ENCODE measurements at regions not wholly inside any gene's neighbourhood (a gene's known extent, or its start where the extent isn't known, plus 50 kb on each side); places are given as distances from the start of the nearest gene placed in this dataset.
"Not testable (repeated sequence)": the region's sequence is repeated elsewhere in the genome, so short reads cannot be mapped to it uniquely, and the experiment has no call there.

DNA sequence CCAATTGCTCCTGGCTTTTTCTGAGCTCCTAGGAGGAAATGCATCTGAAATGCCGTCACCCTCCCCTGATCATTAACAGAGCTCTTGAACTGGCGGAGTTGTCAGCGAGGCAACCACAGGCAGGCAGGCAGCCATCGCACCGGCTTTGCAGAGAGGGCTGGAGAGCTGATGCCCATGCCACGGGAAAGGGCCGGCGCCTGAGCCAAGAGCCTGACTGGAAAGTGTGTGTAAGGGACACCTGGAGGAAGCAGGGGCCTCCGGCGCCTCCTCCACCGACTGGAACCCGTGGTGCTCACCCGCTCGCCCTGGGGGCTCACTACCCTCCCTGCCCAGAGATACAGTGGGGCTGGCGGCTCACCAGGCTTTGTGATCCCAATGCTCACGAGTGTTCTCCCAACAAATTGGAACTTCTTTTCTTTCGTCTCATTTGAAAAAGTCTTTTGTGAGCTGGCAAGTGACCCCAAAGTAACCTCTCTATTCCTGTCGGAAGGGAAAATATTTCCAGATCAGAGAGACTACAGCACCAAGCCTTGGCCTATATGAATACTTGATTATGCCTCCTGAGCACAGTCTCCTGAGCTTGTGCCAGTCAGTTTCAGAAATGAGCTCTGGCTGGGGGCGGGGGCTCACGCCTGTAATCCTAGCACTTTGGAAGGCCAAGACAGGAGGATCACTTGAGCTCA is 97.7 kb upstream of the SLC25A33 start:
- DNase-seq (ENCODE audit: low read depth): no peak

DNA sequence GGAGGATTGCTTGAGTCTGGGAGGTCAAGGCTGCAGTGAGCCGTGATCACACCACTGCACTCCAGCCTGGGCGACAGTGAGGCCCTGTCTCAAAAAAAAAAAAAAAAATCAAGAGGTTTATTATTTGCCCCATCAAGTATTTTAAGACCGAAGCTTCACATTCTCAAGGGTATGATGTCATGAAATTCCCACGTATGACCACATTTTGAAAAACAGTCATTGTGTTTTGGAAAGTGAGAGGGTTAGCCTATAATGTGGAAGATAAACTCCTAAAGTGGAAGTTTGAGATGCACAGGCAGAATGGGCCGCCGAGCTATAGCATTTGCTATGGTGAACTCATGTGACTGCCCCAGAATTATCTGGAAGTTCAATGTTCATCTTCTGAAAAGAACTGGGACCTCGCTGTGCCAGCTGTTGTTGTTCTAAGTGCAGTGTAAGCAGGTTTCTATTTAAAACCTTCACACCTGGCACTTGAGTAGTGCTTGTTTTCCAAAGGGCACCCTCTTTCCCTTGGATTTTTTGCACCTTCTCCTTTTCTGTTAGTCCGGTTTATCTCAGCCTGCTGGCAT is 96.9 kb upstream of the SLC25A33 start:
- no peak for DNase-seq (ENCODE audit: low read depth)

DNA sequence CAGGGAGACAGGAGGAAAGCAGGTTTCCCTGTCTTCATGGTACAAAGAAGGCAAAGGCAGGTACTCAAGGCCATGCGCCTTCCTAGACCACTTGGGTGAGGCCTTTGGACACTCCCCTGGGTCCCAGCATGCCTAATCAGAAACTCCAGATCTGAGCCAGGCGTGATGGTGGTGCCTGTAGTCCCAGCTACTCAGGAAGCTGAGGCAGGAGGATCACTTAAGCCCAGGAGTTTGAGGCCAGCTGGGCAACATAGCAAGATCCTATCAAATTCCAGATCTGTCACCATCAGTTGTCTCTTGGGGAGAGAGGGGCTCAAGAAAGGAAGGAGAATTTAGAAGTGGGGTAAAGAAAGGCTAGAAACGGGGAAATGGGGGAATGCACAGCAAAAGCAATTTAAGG is 96.3 kb upstream of the SLC25A33 start:
- no peak for DNase-seq (ENCODE audit: low read depth)

- no peak for DNase-seq (ENCODE audit: low read depth)
These were observed 95.3 kb upstream of the SLC25A33 start for GRCh38 chr1:9443913-9444445.

DNA sequence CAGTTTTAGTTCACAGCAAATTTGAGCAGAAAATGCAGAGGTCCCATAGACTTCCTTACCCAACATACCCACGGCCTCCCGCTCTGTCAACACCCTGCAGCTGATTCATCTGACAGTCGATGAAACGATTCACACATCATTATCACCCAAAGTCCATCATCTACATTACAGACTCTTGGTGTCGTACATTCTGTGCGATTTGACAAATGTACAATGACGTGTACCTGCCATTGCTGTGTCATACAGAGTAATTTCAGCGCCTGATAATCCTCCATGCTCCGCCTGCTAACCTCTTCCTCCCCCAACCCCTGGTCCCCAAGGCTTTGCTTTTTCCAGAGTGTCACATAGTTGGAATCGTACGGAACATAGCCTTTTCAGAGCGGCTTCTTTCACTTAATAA is 94.7 kb upstream of the SLC25A33 start:
- no peak for DNase-seq (ENCODE audit: low read depth)

GRCh38 chr1:9445081-9445480 is 94.2 kb upstream of the SLC25A33 start:
- DNase-seq (ENCODE audit: low read depth): not testable (repeated sequence)

DNA sequence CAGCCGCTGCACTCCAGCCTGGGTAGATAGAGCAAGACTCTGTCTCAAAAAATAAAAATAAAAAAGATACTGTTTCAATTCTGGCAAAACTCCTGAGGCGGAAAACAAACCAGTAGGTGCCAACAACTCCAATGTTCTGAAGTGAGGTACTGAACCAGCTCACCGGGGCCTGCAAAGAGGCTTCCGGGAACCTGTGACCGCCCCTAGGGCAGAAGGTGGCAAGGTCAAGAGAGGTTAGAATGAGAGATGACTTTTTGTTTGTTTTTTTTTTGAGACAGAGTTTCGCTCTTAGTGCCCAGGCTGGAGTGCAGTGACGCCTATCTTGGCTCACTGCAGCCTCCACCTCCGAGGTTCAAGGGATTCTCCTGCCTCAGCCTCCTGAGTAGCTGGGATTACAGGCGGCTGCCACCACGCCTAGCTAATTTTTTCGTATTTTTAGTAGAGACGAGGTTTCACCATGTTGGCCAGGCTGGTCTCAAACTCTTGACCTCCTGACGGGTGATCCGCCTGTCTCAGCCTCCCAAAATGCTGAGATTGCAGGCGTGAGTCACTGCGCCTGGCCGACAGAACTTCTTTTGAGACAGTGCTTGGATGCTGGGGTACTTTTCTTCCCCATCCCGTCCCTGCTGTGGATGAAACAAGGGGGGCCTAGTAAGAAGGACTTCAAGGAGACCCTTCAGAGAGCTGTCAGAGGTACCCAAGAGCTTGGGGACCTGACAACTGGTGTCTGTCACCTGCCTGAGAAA is 91.9 kb upstream of the SLC25A33 start:
- DNase-seq (ENCODE audit: low read depth): no peak

DNA sequence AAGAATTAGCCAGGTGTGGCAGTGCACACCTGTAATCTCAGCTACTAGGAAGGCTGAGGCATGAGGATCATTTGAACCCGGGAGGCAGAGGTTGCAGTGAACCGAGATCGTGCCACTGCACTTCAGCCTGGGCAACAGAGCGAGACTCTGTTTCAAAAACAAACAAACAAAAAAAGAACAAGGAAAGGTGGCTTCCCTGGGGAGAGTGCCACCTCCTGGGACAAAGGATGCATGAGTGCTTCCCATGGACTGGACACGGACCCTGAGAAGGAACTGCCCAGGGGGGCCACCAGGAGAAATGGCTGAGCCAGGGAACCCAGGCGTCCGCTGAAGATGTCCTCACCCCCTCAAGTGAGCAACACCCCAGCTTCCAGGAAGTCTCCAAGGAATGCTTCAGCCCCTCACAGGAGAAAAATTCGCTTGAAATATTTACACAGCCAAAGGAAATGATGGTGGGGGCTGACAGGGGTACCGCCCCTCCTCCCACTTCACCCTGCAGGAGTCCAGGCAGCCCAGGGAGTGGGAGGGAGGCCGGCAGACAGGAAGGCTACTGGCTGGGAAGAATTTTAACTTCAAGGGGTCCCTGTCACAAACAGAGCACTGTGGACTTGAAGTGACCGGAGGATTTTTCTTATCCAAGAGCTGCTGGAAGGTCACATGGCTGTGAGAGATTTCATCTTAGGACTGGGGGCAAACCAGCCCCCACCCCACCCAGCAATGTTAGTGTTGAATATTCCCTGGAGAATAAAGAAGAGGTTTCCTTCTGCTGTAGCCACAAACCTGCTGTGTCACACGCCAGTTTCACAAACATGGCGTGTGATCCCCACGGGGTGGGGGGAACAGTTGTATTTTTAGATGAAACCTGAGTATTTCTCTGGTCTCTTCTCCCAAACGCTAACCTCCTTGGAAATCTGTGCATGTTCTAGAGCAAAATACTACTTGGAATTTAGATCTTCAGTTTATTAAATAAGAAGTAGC is 90.8 kb upstream of the SLC25A33 start:
- DNase-seq (ENCODE audit: low read depth): no peak

DNA sequence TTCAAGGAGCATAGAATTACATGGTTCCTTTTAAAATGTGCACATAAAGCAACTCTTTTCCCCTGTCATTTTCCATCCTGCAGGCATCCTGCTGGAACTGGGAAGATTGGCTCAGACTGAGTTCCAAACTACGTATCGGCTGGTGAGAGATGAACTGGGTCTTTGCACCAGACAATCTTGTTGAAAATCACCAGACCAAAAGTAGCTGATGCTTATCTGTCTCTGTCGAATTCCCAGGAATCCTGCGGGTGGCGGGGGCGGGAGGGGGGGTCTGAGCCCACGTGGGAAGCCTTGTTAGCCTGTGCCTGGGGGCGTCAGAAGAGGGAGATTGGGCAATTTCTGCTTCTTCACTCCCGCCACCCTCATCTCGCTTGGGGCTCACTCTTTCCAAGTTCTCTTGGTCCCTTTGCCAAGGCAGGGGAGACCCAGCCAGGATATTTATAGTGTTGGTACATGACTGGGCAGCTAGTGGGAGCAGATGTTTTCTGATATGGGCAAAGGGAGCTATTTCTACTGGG is 90.1 kb upstream of the SLC25A33 start:
- no peak for DNase-seq (ENCODE audit: low read depth)

- no peak for DNase-seq (ENCODE audit: low read depth)
These were observed 89.1 kb upstream of the SLC25A33 start for GRCh38 chr1:9449976-9450696.

DNA sequence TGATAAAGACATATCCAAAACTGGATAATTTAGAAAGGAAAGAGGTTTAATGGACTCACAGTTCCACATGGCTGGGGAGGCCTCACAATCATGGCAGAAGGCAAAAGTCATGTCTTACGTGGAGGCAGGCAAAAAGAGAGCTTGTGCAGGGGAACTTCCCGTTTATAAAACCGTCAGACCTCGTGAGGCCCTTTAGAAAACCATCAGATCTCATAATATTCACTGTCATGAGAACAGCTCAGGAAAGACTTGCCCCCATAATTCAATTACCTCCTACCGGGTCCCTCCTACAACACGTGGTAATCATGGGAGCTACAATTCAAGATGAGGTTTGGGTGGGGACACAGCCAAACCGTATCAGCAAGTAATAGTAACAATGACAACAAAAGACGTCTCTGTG is 88.2 kb upstream of the SLC25A33 start:
- no peak for DNase-seq (ENCODE audit: low read depth)

DNA sequence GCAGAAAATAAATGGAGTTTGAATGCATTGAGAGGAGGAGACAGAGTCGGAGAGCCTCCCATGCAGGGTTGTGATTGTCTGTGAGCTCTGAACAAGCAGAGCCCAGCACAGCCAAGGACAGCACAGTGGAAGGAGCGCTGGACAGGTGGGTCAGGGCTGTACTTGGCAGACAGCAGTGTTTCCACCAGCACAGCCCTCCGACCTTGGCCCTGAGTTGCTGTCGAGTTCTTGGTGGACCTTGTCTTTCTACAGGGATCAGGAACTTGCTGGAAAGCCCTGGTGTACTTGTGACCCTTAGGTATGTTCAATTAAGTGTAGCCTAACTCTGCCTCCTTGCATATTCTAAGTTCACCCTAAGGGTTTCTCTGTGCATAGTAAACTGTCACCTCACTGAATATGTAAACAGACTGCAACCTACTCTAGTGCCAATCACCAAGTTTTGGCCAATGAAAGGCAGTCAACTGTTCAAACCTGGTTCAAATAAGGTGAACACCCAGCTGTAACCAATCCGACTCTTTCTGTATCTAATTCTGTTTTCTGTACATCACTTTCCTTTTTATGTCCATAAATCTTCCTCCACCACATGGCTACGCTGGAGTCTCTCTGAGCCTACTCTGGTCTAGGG is 86.6 kb upstream of the SLC25A33 start:
- no peak for DNase-seq (ENCODE audit: low read depth)

DNA sequence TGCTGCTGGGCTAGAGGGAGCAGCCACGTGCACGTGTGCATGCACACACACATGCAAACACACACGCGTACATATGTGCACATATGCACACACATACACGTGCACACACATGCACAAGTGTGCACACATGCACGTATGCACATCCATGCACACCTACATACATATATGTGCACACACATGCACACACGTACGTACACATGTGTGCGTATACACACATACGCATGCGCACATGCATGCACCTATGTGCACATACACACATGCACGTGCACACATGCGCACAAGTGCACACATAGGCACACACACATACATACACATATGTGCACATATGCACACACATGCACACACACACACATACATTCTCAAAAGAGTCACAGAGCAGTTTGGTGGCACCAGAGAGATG is 85.9 kb upstream of the SLC25A33 start:
- no peak for DNase-seq (ENCODE audit: low read depth)

DNA sequence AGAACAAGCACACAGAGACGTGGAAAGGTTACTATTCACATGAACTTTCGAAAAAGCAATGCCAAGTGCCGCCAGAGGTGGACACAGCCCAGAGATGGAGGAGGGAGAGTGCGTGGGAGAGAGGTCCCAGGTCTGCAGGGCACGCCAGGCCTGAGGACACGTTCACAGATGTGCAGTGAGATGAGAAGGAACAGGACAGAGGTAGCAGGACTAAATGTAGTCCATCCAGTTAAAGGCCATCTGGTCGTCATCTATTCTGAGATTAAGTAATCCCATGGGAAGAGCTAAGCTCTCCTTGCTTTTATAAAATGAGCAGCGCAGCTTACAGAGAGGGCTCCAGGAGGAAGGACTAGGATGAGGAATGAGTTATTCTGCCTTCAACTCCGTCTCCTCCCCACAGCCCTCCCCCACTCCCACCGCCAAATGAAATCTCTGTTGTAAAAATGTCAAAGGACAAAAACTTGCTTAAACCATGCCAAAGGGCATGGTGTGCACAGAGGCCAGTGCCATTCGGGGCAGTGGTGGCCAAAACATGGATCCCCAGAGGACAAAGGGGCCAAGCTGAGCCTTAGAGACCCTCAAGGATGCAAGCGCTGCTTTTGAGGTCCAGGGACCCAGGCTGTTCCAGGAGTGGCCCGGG is 85.4 kb upstream of the SLC25A33 start:
- DNase-seq (ENCODE audit: low read depth): no peak

DNA sequence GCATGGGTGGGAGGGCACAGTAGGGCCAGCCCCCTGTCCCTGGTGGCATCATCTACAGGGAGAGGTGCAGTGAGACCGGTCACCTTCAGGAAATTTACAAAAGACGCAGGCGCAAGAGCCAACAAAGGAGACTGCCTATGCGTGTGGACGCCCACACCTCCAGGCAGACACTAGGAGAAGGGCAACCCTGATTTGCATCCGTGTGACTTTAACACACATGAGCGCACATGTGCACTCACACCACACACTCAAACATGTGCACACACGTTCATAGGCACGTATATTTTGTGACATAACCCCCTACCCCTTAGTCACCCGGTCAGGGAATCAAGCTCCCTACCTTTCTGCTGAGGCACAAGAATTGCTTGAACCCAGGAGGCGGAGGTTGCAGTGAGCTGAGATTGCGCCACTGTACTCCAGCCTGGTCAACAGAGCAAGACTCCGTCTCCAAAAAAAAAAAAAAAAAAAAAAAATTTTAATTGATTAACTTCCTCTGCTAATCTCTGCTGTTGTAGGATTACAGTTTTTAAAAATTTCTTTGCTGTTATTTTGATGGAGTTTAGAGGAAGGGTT is 84.7 kb upstream of the SLC25A33 start:
- no peak for DNase-seq (ENCODE audit: low read depth)

GRCh38 chr1:9455487-9456234 is 83.6 kb upstream of the SLC25A33 start:
- peak; percentile 76 for DNase-seq (ENCODE audit: low read depth)

DNA sequence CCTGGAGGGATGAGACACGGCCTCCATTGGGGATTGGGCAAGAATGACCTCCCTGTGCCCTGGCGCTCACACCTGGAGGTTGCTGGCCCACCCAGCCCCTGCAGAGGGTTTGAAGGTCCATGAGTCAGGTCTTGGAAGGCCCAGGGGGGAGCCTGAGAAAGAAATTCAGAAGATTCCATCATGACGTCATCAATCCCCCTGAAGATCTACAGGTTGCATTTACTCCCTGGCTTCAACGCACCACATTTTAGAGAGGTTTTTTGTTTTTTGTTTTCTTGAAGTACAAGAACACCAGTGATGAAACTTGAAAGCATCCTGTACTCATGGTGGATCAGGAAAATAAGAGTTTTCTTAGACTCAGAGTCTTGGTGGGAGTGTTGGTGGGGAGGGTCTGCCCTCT is 82.4 kb upstream of the SLC25A33 start:
- no peak for DNase-seq (ENCODE audit: low read depth)

DNA sequence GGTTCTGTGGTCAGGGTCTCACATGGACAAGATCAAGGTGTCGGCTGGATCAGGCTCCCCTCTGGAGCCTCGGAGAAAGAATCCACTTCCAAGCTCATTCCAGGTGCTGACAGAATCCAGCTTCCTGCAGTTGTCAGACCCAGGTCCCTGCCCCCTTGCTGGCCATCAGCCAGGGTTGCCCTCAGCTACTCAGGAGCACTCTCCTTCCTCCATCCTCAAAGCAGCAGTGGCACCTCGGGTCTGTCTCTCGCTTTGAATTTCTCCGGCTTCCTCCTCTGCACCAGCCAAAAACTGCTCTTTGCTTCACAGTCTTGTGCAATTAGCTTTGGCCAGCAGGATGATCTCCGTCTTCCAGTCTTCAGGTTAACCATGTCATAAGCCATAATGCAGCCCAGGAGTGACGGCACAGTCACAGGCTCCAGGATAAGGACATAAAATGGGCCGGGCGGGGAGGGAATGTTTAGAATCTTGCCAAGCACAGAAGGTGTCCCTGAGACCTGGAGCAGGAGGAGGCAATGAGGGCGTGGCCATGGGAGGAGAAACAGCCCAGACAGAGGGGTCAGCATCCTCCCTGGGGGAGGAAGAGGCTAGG is 79.4 kb upstream of the SLC25A33 start:
- no peak for DNase-seq (ENCODE audit: low read depth)

All from forelimb muscle (tissue), 1 donor.